OCI-LY7 (cell line): ENCODE measurements at regions not wholly inside any gene's neighbourhood (a gene's known extent, or its start where the extent isn't known, plus 50 kb on each side); places are given as distances from the start of the nearest gene placed in this dataset.
A peak's percentile ranks its signal among the peaks of the same experiment; 100 is the strongest.

Experiments used
- BruUV-seq: library from RNA; stranded (reverse); fragments of 400-500 nt; replicated peaks from 2 replicates; lab custom pipeline; 2021; lab: Mats Ljungman, UMichigan
- CTCF ChIA-PET: fragments of 300-600 bp; sonication (Branson Sonifier 250); formaldehyde crosslinking; loops from one replicate; lab custom pipeline; 2022; ENCODE audit warnings: antibody characterized with exemption; ENCODE audit not compliant: unreplicated experiment; lab: Charles Lee
- POLR2A ChIA-PET: fragments of 300-600 bp; sonication (Branson Sonifier 250); formaldehyde crosslinking; loops from one replicate; lab custom pipeline; 2022; ENCODE audit warnings: antibody characterized with exemption; lab: Charles Lee
- DNase-seq: peaks from one replicate; pipeline ENCODE4 v3.0.0-alpha.2; 2015; ENCODE audit warnings: low spot score
- H2AFZ ChIP-seq: fragments of 200-600 bp; sonication (generic), shearing (Covaris generic); 2 replicates; pipeline ENCODE4 v1.6.1; 2014; ENCODE audit warnings: mild to moderate bottlenecking, antibody characterized with exemption, low read length, moderate library complexity
- H3K27ac ChIP-seq: fragments of 200-600 bp; sonication (generic); 2 replicates; pipeline ENCODE4 v1.5.1; 2014; ENCODE audit warnings: mixed run types, low read depth, mild to moderate bottlenecking, moderate library complexity, low read length, inconsistent platforms; ENCODE audit not compliant: poor library complexity, severe bottlenecking
- H3K36me3 ChIP-seq: fragments of 200-600 bp; sonication (generic); 2 replicates; pipeline ENCODE4 v1.6.1; 2014; ENCODE audit warnings: mild to moderate bottlenecking, antibody characterized with exemption, low read length, moderate library complexity, mixed read lengths; ENCODE audit not compliant: insufficient read depth
- H3K4me1 ChIP-seq: fragments of 200-600 bp; sonication (generic); 2 replicates; pipeline ENCODE4 v1.5.1; 2014; ENCODE audit warnings: mild to moderate bottlenecking, low read length; ENCODE audit not compliant: insufficient read depth, poor library complexity, severe bottlenecking
- H3K4me2 ChIP-seq: fragments of 200-600 bp; sonication (generic); 2 replicates; pipeline ENCODE4 v1.6.1; 2014; ENCODE audit warnings: mild to moderate bottlenecking, low read length
- H3K4me3 ChIP-seq: fragments of 200-600 bp; sonication (generic); 2 replicates; pipeline ENCODE4 v1.5.1; 2014; ENCODE audit warnings: mild to moderate bottlenecking, low read depth, low read length; ENCODE audit not compliant: poor library complexity, severe bottlenecking
- H3K79me2 ChIP-seq: fragments of 200-600 bp; sonication (generic); 2 replicates; pipeline ENCODE4 v1.6.1; 2016; ENCODE audit warnings: low read depth, mild to moderate bottlenecking, low read length, moderate library complexity, mixed read lengths; ENCODE audit not compliant: insufficient read depth
- H3K9me2 ChIP-seq: fragments of 200-600 bp; sonication (generic); 2 replicates; pipeline ENCODE4 v1.6.1; 2016; ENCODE audit warnings: mild to moderate bottlenecking, low read length, mixed read lengths; ENCODE audit not compliant: insufficient read depth
- H3K9me3 ChIP-seq: fragments of 200-600 bp; sonication (generic); 2 replicates; pipeline ENCODE4 v1.6.1; 2014; ENCODE audit warnings: mild to moderate bottlenecking, mixed run types, low read length, mixed read lengths
- H4K20me1 ChIP-seq: fragments of 200-600 bp; sonication (generic); 2 replicates; pipeline ENCODE4 v1.6.1; 2014; ENCODE audit warnings: mild to moderate bottlenecking, antibody characterized with exemption, low read length, moderate library complexity, mixed read lengths; ENCODE audit not compliant: insufficient read depth
- CTCF ChIP-seq: fragments of 200-600 bp; sonication (generic); conservative IDR thresholded peaks from 2 replicates; pipeline ENCODE4 v1.5.1; 2014; ENCODE audit warnings: mild to moderate bottlenecking, antibody characterized with exemption, low read length, moderate library complexity, mixed read lengths
- EZH2phosphoT487 ChIP-seq: fragments of 200-600 bp; sonication (generic); IDR thresholded peaks from 2 replicates; pipeline ENCODE4 v1.6.1; 2018; ENCODE audit warnings: low read depth, borderline replicate concordance, mild to moderate bottlenecking, mixed run types, antibody characterized with exemption, low read length, moderate library complexity, mixed read lengths
- intact Hi-C: fragments of 100-400 bp; cut with micrococcal nuclease; formaldehyde crosslinking; loops from one replicate; pipeline ENCODE4 v1.10.0; 2022; ENCODE audit not compliant: unreplicated experiment

- CTCF ChIA-PET: no interaction called here
- H3K4me1 ChIP-seq: peaks cover 15% of the 10 kb centered on the region
- POLR2A ChIA-PET: interaction anchor here (0.6 kb wide), 1 partner anchor 11 kb away, joined by 3 read pairs; no protein-coding TSS in a partner anchor
- no peaks in the 10 kb centered on the region for H4K20me1 ChIP-seq
- DNase-seq: no peak
- no TSS peak for BruUV-seq
- peak overlapping the region; percentile 16 for H3K4me3 ChIP-seq
- H3K9me2 ChIP-seq: no peaks in the 10 kb centered on the region
- intact Hi-C loops: no loop called here
- peak overlapping the region; percentile 58 for H3K4me2 ChIP-seq
- peak overlapping the region; percentile 92; the same call in 1 of the 2 replicates for H2AFZ ChIP-seq
- no peak overlapping the region for H3K27ac ChIP-seq
- no peaks in the 10 kb centered on the region for H3K79me2 ChIP-seq
- TF ChIP-seq CTCF: no peak
- TF ChIP-seq EZH2phosphoT487: no peak
- no peaks in the 10 kb centered on the region for H3K36me3 ChIP-seq
- no peaks in the 10 kb centered on the region for H3K9me3 ChIP-seq
These were observed 95.3 kb upstream of the EGFL6 start for GRCh38 chrX:13474164-13474516.

GRCh38 chrX:13473442-13474163 lies 95.8 kb upstream of the EGFL6 start:
- H2AFZ ChIP-seq: peak overlapping the region; percentile 92
- no peaks in the 10 kb centered on the region for H4K20me1 ChIP-seq
- BruUV-seq: no TSS peak
- TF ChIP-seq EZH2phosphoT487 (no peak), CTCF (no peak)
- H3K4me1 ChIP-seq: peaks cover 15% of the 10 kb centered on the region
- peak overlapping the region; percentile 58 for H3K4me2 ChIP-seq
- no peaks in the 10 kb centered on the region for H3K79me2 ChIP-seq
- H3K4me3 ChIP-seq: peak overlapping the region; percentile 16
- intact Hi-C loops: no loop called here
- CTCF ChIA-PET: no interaction called here
- peak; percentile 22 for DNase-seq
- no peak overlapping the region for H3K27ac ChIP-seq
- no peaks in the 10 kb centered on the region for H3K36me3 ChIP-seq
- H3K9me3 ChIP-seq: no peaks in the 10 kb centered on the region
- H3K9me2 ChIP-seq: no peaks in the 10 kb centered on the region
- POLR2A ChIA-PET: interaction anchor here (0.6 to 0.8 kb wide), 2 partner anchors 12 to 471 kb away, joined by 3 read pairs; no protein-coding TSS in a partner anchor

- H2AFZ ChIP-seq: peak overlapping the region; percentile 92; the same call in 1 of the 2 replicates
- POLR2A ChIA-PET: interaction anchor here (0.8 kb wide), 1 partner anchor 471 kb away, joined by 3 read pairs; no protein-coding TSS in a partner anchor
These were observed 96.4 kb upstream of the EGFL6 start for GRCh38 chrX:13472975-13473374.

More at GRCh38 chrX:13472975-13473374, 96.4 kb upstream of the EGFL6 start:
- Histone ChIP-seq H4K20me1 (no peaks in the 10 kb centered on the region), H3K36me3 (no peaks in the 10 kb centered on the region), H3K4me2 (peak overlapping the region; percentile 58), H3K27ac (no peak overlapping the region), H3K9me3 (no peaks in the 10 kb centered on the region), H3K4me3 (no peak overlapping the region), H3K4me1 (peaks cover 15% of the 10 kb centered on the region), H3K79me2 (no peaks in the 10 kb centered on the region), H3K9me2 (no peaks in the 10 kb centered on the region)
- no peak for DNase-seq
- no peak for TF ChIP-seq EZH2phosphoT487
- no peak for TF ChIP-seq CTCF
- CTCF ChIA-PET: no interaction called here
- no TSS peak for BruUV-seq
- intact Hi-C loops: no loop called here
